Liver (tissue), 3 donors: ENCODE measurements at regions not wholly inside any gene's neighbourhood (a gene's known extent, or its start where the extent isn't known, plus 50 kb on each side); places are given as distances from the start of the nearest gene placed in this dataset.
"Not testable (repeated sequence)": the region's sequence is repeated elsewhere in the genome, so short reads cannot be mapped to it uniquely, and the experiment has no call there.

Experiments used
- ATF3 ChIP-seq: IDR thresholded peaks from 2 replicates; pipeline ENCODE4 v1.6.1; 2016; ENCODE audit warnings: antibody characterized with exemption
- CTCF ChIP-seq: fragments of 150-350 bp; IDR thresholded peaks from 2 replicates; pipeline ENCODE4 v1.5.1; 2017; ENCODE audit warnings: improper control_type of control experiment, low read depth, low read length; ENCODE audit not compliant: missing input control
- EGR1 ChIP-seq, 2 donors: IDR thresholded peaks; 2 replicates each; pipeline ENCODE4 v1.6.1; 2016 to 2018; ENCODE audit warnings: antibody characterized with exemption in 2 of 2, low read depth in 2 of 2
- FOXA1 ChIP-seq: IDR thresholded peaks from 2 replicates; pipeline ENCODE4 v1.6.1; 2016; ENCODE audit warnings: antibody characterized with exemption
- HNF4G ChIP-seq: IDR thresholded peaks from 2 replicates; pipeline ENCODE4 v1.6.1; 2016; ENCODE audit warnings: antibody characterized with exemption
- REST ChIP-seq: IDR thresholded peaks from 2 replicates; pipeline ENCODE4 v1.6.1; 2016; ENCODE audit warnings: antibody characterized with exemption, mild to moderate bottlenecking
- RXRA ChIP-seq, 2 donors: IDR thresholded peaks; 2 replicates each; pipeline ENCODE4 v1.6.1; 2017 to 2018; ENCODE audit warnings: antibody characterized with exemption in 2 of 2, mild to moderate bottlenecking in 1 of 2
- SP1 ChIP-seq: IDR thresholded peaks from 2 replicates; pipeline ENCODE4 v1.6.1; 2018; ENCODE audit warnings: antibody characterized with exemption, mild to moderate bottlenecking
- TAF1 ChIP-seq: conservative IDR thresholded peaks from 2 replicates; pipeline ENCODE4 v1.6.1; 2016; ENCODE audit warnings: antibody characterized with exemption, mild to moderate bottlenecking
- donor health status: healthy.
- donor health status: healthy.

GRCh38 chr7:25603427-25603740, 375.1 kb upstream of the NPVF start:
- TF ChIP-seq CTCF; SP1; EGR1 (IDR thresholded peaks at IDR 0.05; ENCODE audit: low read depth in 2 of 2); FOXA1; TAF1; HNF4G; RXRA (IDR thresholded peaks at IDR 0.05); ATF3; REST: not testable (repeated sequence)
